GM10248 (cell line): ENCODE measurements at regions not wholly inside any gene's neighbourhood (a gene's known extent, or its start where the extent isn't known, plus 50 kb on each side); places are given as distances from the start of the nearest gene placed in this dataset.
"Not testable (repeated sequence)": the region's sequence is repeated elsewhere in the genome, so short reads cannot be mapped to it uniquely, and the experiment has no call there.

Experiments used
- CTCF ChIA-PET: fragments of 300-600 bp; sonication (Branson Sonifier 250); formaldehyde crosslinking; extraction: SDS; loops from one replicate; lab custom pipeline; 2021; ENCODE audit warnings: antibody characterized with exemption; lab: Yijun Ruan, JAX
- POLR2A ChIA-PET: fragments of 350-650 bp; sonication (Branson Sonifier 250); formaldehyde crosslinking; extraction: SDS; loops from one replicate; lab custom pipeline; 2020; ENCODE audit warnings: antibody characterized with exemption; lab: Yijun Ruan, JAX
- DNase-seq: peaks from one replicate; pipeline ENCODE4 v3.0.0; 2012; ENCODE audit errors: extremely low spot score
- TF ChIP-seq, protein P1 (sequence below): IDR thresholded peaks from 2 replicates; pipeline ENCODE4 v1.5.1; 2012; ENCODE audit warnings: mild to moderate bottlenecking, low read depth; ENCODE audit errors: extremely low read depth, missing control alignments, control extremely low read depth

DNA sequence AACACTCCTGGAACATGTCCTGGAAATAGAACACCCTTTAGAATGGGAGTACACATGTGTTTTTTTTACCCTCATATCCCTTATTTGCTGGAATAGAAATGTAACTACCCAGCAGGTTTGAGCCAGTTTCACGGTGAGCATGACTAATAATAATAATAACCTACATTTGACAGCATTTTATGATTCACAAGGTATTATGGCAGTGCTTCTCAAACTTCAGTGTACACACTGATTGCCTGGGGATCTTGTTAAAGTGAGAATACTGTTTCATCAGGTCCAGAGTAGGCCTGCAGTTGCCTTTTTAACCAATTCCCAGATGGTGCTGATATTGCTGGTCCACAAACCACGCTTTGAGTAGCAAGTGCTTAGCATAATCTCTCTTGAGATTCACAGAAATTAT, 63.9 kb downstream of the NFKBIZ start:
- DNase-seq, result no peak
- TF ChIP-seq, protein P1, sequence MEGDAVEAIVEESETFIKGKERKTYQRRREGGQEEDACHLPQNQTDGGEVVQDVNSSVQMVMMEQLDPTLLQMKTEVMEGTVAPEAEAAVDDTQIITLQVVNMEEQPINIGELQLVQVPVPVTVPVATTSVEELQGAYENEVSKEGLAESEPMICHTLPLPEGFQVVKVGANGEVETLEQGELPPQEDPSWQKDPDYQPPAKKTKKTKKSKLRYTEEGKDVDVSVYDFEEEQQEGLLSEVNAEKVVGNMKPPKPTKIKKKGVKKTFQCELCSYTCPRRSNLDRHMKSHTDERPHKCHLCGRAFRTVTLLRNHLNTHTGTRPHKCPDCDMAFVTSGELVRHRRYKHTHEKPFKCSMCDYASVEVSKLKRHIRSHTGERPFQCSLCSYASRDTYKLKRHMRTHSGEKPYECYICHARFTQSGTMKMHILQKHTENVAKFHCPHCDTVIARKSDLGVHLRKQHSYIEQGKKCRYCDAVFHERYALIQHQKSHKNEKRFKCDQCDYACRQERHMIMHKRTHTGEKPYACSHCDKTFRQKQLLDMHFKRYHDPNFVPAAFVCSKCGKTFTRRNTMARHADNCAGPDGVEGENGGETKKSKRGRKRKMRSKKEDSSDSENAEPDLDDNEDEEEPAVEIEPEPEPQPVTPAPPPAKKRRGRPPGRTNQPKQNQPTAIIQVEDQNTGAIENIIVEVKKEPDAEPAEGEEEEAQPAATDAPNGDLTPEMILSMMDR, result no peak
- ChIA-PET CTCF (no interaction called here), POLR2A (no interaction called here)

DNA sequence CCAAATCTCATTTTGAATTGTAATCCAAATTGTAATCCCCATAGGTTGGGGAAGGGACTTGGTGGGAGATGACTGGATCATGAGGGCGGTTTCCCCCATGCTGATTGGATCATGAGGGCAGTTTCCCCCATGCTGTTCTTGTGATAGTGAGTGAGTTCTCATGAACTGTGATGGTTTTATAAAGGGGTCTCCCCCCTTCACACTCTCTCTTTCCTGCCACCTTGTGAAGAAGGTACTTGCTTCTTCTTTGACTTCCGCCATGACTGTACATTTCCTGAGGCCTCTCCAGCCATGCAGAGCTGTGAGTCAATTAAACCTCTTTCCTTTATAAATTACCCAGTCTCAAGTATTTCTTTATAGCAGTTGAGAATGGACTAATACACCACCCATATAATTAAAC, 68.4 kb downstream of the NFKBIZ start:
- DNase-seq, POLR2A ChIA-PET: not testable (repeated sequence)
- CTCF ChIA-PET, result interaction anchor here (1.3 kb wide), 1 partner anchor 11 kb away, joined by 3 read pairs; no protein-coding TSS in a partner anchor

DNA sequence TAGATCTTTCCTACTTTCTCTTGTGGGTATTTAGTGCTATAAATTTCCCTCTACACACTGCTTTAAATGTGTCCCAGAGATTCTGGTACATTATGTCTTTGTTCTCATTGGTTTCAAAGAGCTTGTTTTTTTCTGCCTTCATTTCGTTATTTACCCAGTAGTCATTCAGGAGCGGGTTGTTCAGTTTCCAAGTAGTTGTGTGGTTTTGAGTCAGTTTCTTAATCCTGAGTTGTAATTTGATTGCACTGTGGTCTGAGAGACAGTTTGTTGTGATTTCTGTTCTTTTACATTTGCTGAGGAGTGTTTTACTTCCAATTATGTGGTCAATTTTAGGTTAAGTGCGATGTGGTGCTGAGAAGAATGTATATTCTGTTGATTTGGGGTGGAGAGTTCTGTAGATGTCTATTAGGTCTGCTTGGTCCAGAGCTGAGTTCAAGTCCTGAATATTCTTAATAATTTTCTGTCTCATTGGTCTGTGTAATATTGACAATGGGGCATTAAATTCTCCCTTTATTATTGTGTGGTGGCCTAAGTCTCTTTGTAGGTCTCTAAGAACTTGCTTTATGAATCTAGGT, 72.9 kb downstream of the NFKBIZ start:
- DNase-seq, POLR2A ChIA-PET: not testable (repeated sequence)
- CTCF ChIA-PET, result interaction anchor here (1.1 to 2.0 kb wide), 2 partner anchors 11 to 13 kb away, joined by 3 to 8 read pairs; no protein-coding TSS in a partner anchor

DNA sequence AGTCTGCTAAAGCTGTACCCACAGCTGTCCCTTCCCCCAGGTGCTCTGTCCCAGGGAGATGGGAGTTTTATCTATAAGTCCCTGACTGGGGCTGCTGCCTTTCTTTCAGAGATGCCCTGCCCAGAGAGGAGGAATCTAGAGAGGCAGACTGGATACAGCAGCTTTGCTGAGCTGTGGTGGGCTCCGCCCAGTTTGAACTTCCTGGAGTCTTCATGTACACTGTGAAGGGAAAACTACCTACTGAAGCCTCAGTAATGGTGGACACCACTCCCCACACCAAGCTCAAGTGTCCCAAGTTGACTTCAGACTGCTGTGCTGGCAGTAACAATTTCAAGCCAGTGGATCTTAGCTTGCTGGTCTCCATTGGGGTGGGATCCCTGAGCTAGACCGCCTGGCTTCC, 75.3 kb downstream of the NFKBIZ start:
- POLR2A ChIA-PET, DNase-seq: not testable (repeated sequence)
- CTCF ChIA-PET, result interaction anchor here (1.1 to 1.7 kb wide), 5 partner anchors 9 to 34 kb away, joined by 3 to 5 read pairs (median 3); no protein-coding TSS in a partner anchor

DNA sequence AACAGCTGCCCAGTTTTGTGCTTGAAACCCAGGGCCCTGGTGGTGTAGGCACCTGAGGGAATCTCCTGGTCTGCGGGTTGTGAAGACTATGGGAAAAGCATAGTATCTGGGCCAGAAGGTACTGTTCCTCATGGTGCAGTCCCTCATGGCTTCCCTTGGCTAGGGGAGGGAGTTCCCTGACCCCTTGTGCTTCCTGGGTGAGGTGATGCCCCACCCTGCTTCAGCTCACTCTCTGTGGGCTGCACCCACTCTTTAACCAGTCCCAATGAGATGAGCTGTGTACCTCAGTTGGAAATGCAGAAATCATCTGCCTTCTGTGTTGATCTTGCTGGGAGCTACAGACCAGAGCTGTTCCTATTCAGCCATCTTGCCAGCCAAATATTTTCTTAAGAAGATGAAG, 75.8 kb downstream of the NFKBIZ start:
- POLR2A ChIA-PET, result not testable (repeated sequence)

DNA sequence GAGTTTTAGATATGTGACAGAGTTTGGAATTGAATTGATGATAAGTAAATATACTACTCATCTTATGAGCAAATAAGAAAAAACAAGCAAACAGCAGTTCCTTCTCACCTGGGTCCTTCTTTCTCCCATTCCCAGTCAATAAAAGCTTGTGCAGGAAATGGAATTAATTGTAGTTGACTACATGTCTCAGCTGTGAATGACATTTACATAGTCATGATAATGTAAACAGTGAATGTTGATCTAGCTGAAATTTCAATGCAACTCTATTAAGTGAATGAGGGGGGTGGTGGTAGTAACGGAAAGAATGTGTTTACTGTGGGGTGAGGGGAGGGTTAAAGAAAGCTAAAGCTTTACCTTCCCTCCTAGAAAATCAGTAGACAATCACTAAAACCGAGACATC, 76.2 kb downstream of the NFKBIZ start:
- no peak for DNase-seq
- TF ChIP-seq, protein P1, result no peak
- POLR2A ChIA-PET, result no interaction called here
- CTCF ChIA-PET, result interaction anchor here (0.8 to 1.7 kb wide), 4 partner anchors 10 to 35 kb away, joined by 3 to 4 read pairs (median 3); no protein-coding TSS in a partner anchor

More for the DNA sequence above, 75.8 kb downstream of the NFKBIZ start:
- CTCF ChIA-PET, result interaction anchor here (0.9 to 1.7 kb wide), 6 partner anchors 9 to 35 kb away, joined by 3 to 5 read pairs (median 4); no protein-coding TSS in a partner anchor
- not testable (repeated sequence) for DNase-seq

DNA sequence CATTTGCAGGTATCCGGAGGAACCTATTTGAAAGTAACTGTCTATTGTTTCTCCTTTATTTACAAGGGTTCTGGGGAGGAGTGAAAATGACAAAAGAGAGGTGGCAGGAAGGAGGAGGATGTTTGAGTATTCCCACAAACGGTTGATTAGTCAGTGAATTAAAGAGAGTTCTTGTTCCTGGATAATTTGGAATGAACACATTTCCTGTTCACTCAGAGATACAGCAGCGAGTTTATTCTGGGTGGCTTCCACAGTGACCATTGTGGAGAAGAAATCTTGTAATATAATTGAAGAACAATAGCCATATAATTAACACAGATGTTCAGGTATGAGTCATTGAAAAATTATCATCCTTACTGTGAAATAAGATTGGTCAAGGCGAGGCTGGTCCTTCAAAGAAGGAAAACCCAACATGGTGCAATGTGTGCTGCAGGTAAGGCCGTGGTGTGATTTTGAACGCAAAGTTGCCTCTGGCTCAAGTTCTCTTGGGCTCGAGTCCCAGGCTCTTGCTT, 77.3 kb downstream of the NFKBIZ start:
- ChIA-PET POLR2A (no interaction called here), CTCF (no interaction called here)
- no peak for DNase-seq
- TF ChIP-seq, protein P1, result no peak

DNA sequence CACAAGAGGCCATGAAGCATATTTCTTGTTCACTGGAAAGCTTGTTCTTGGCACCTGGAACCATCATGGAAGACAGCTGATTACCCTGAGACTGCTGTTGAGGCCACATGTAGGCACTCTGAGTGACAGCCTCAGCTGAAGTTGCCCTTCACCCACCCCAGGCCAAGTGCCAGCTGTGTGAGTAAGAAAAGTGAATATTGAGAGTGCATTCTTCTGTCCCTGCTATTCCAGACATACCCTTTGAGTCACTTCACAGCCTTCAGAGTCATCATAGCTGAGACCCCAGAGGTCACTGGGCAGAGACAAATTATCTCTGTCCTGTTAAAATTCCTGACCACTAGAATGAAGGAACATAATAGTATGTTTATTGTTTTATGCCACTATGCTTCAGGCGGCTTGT, 79.6 kb downstream of the NFKBIZ start:
- CTCF ChIA-PET, result interaction anchor here (1.0 to 2.2 kb wide), 2 partner anchors 12 to 29 kb away, joined by 3 to 9 read pairs; no protein-coding TSS in a partner anchor
- TF ChIP-seq, protein P1, result no peak
- POLR2A ChIA-PET, result no interaction called here
- DNase-seq, result no peak
